ENCODE measurements at regions not wholly inside any gene's neighbourhood (a gene's known extent, or its start where the extent isn't known, plus 50 kb on each side); places are given as distances from the start of the nearest gene placed in this dataset.

DNA sequence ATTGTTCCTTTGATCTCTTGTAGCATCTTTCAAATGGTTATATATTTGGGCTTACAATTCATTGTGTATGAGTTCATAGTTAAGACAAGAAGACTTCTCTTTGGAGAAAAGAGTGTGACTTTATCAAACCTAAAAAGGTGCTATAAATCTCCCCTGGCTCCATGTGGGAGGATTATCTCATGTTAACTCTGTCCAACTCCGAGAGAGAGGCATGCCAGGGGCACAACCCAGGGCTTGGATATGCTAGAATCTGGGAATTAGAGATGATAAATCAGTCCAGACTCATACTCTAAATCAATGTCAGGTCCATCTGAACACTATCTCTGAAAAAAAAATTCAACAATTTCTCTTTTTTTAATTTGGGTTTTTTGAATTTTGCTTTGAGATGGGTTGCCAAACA lies 462.8 kb downstream of the TUSC7 start:
- TF ChIP-seq, protein P1, sequence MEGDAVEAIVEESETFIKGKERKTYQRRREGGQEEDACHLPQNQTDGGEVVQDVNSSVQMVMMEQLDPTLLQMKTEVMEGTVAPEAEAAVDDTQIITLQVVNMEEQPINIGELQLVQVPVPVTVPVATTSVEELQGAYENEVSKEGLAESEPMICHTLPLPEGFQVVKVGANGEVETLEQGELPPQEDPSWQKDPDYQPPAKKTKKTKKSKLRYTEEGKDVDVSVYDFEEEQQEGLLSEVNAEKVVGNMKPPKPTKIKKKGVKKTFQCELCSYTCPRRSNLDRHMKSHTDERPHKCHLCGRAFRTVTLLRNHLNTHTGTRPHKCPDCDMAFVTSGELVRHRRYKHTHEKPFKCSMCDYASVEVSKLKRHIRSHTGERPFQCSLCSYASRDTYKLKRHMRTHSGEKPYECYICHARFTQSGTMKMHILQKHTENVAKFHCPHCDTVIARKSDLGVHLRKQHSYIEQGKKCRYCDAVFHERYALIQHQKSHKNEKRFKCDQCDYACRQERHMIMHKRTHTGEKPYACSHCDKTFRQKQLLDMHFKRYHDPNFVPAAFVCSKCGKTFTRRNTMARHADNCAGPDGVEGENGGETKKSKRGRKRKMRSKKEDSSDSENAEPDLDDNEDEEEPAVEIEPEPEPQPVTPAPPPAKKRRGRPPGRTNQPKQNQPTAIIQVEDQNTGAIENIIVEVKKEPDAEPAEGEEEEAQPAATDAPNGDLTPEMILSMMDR (IDR thresholded peaks at IDR 0.05): no peak
- TF ChIP-seq POLR2A (IDR thresholded peaks at IDR 0.05): no peak
- no peak for TF ChIP-seq EP300 (IDR thresholded peaks at IDR 0.05)
- TF ChIP-seq POLR2AphosphoS5 (IDR thresholded peaks at IDR 0.05): no peak
